Activated T-cell treated with anti-CD3 and anti-CD28 coated beads for 4 hours (primary cell): ENCODE measurements at regions not wholly inside any gene's neighbourhood (a gene's known extent, or its start where the extent isn't known, plus 50 kb on each side); places are given as distances from the start of the nearest gene placed in this dataset.

Experiments used
- DNase-seq: peaks from one replicate; pipeline ENCODE4 v3.0.0-alpha.2; 2020

GRCh38 chr6:54574671-54575070, 266.4 kb downstream of the TINAG start:
- no peak for DNase-seq

GRCh38 chr6:54578261-54578660, 268.3 kb upstream of the FAM83B start:
- DNase-seq, result no peak

- DNase-seq, result no peak
These were observed 267.6 kb upstream of the FAM83B start for GRCh38 chr6:54579011-54579410.

GRCh38 chr6:54586251-54586650, 260.3 kb upstream of the FAM83B start:
- no peak for DNase-seq

GRCh38 chr6:54587277-54587676, 259.3 kb upstream of the FAM83B start:
- DNase-seq, result no peak

- DNase-seq, result no peak
These were observed 258.4 kb upstream of the FAM83B start for GRCh38 chr6:54588176-54588575.

GRCh38 chr6:54595844-54596243, 250.7 kb upstream of the FAM83B start:
- no peak for DNase-seq

GRCh38 chr6:54598787-54599313, 247.7 kb upstream of the FAM83B start:
- no peak for DNase-seq

GRCh38 chr6:54601600-54602300, 244.8 kb upstream of the FAM83B start:
- no peak for DNase-seq

GRCh38 chr6:54602591-54602990, 244.0 kb upstream of the FAM83B start:
- no peak for DNase-seq

GRCh38 chr6:54609981-54610380, 236.6 kb upstream of the FAM83B start:
- DNase-seq, result no peak

GRCh38 chr6:54613596-54613995, 233.0 kb upstream of the FAM83B start:
- DNase-seq, result no peak

GRCh38 chr6:54614499-54615195, 231.9 kb upstream of the FAM83B start:
- no peak for DNase-seq

GRCh38 chr6:54617730-54618129, 228.8 kb upstream of the FAM83B start:
- DNase-seq, result no peak

GRCh38 chr6:54618572-54618971, 228.0 kb upstream of the FAM83B start:
- DNase-seq, result no peak

- no peak for DNase-seq
These were observed 227.5 kb upstream of the FAM83B start for GRCh38 chr6:54619102-54619501.

GRCh38 chr6:54621285-54621684, 225.3 kb upstream of the FAM83B start:
- DNase-seq, result no peak

GRCh38 chr6:54624216-54624615, 222.4 kb upstream of the FAM83B start:
- DNase-seq, result no peak

- no peak for DNase-seq
These were observed 221.8 kb upstream of the FAM83B start for GRCh38 chr6:54624779-54625178.

- DNase-seq, result no peak
These were observed 217.4 kb upstream of the FAM83B start for GRCh38 chr6:54629131-54629530.

GRCh38 chr6:54632984-54633565, 213.5 kb upstream of the FAM83B start:
- DNase-seq, result no peak

GRCh38 chr6:54633601-54634000, 213.0 kb upstream of the FAM83B start:
- DNase-seq, result no peak

- DNase-seq, result no peak
These were observed 205.7 kb upstream of the FAM83B start for GRCh38 chr6:54640911-54641310.
